Keratinocyte (primary cell): ENCODE measurements at regions not wholly inside any gene's neighbourhood (a gene's known extent, or its start where the extent isn't known, plus 50 kb on each side); places are given as distances from the start of the nearest gene placed in this dataset.

Source experiments
- DNase-seq: peaks from one replicate; pipeline ENCODE4 v3.0.0-alpha.2; 2011; ENCODE audit warnings: low read depth, missing footprints, low spot score
- FAIRE-seq: peaks from 2 replicates; lab custom pipeline; 2011; peaks lifted over from hg19 to GRCh38; lab: Jason Lieb, UNC
- H2AFZ ChIP-seq: 2 replicates; pipeline ENCODE4 v1.6.0; 2012; ENCODE audit warnings: low read length, control low read depth, inconsistent platforms; ENCODE audit not compliant: control insufficient read depth
- H3K27ac ChIP-seq: 2 replicates; pipeline ENCODE4 v1.5.1; 2011; ENCODE audit warnings: low read length; ENCODE audit not compliant: control insufficient read depth, insufficient read depth
- H3K27me3 ChIP-seq: 3 replicates; pipeline ENCODE4 v1.6.0; 2011; ENCODE audit warnings: low read length; ENCODE audit not compliant: control insufficient read depth, insufficient read depth; ENCODE audit errors: extremely low read depth
- H3K36me3 ChIP-seq, 2 experiments: 2 replicates in 1 of 2; 3 replicates in 1 of 2; pipeline ENCODE4 v1.5.1; 2011; ENCODE audit warnings: low read length in 2 of 2, mild to moderate bottlenecking in 1 of 2; ENCODE audit not compliant: control insufficient read depth in 2 of 2, insufficient read depth in 2 of 2; ENCODE audit errors: extremely low read depth in 1 of 2
- H3K4me1 ChIP-seq: 3 replicates; pipeline ENCODE4 v1.5.1; 2011; ENCODE audit warnings: low read length; ENCODE audit not compliant: control insufficient read depth, insufficient read depth; ENCODE audit errors: extremely low read depth
- H3K4me2 ChIP-seq: 3 replicates; pipeline ENCODE4 v1.6.0; 2011; ENCODE audit warnings: low read depth, low read length; ENCODE audit not compliant: control insufficient read depth, insufficient read depth; ENCODE audit errors: extremely low read depth
- H3K4me3 ChIP-seq, 3 experiments: fragments of 200-600 bp in 1 of 3; sonication (generic) in 1 of 3; 2 replicates in 2 of 3; 3 replicates in 1 of 3; pipeline ENCODE4 v1.5.1; 2011 to 2016; ENCODE audit warnings: low read length in 3 of 3, mild to moderate bottlenecking in 3 of 3, control low read depth in 2 of 3, inconsistent platforms in 1 of 3, low read depth in 1 of 3, mixed read lengths in 1 of 3, mixed run types in 1 of 3, moderate library complexity in 1 of 3; ENCODE audit not compliant: control insufficient read depth in 2 of 3, insufficient read depth in 2 of 3; ENCODE audit errors: extremely low read depth in 1 of 3
- H3K79me2 ChIP-seq: 2 replicates; pipeline ENCODE4 v1.6.0; 2012; ENCODE audit warnings: low read length; ENCODE audit not compliant: control insufficient read depth, insufficient read depth
- H3K9ac ChIP-seq: 3 replicates; pipeline ENCODE4 v1.6.0; 2011; ENCODE audit warnings: low read length; ENCODE audit not compliant: control insufficient read depth, insufficient read depth; ENCODE audit errors: extremely low read depth
- H3K9me1 ChIP-seq: 3 replicates; pipeline ENCODE4 v1.6.0; 2011; ENCODE audit warnings: low read length; ENCODE audit not compliant: control insufficient read depth, insufficient read depth; ENCODE audit errors: extremely low read depth
- H3K9me3 ChIP-seq: 2 replicates; pipeline ENCODE4 v1.5.1; 2012; ENCODE audit warnings: low read depth, low read length; ENCODE audit not compliant: control insufficient read depth
- H4K20me1 ChIP-seq: 3 replicates; pipeline ENCODE4 v1.6.0; 2011; ENCODE audit warnings: low read length; ENCODE audit not compliant: control insufficient read depth, insufficient read depth; ENCODE audit errors: extremely low read depth
- CTCF ChIP-seq, 3 experiments: IDR thresholded peaks in 1 of 3; conservative IDR thresholded peaks in 1 of 3; optimal IDR thresholded peaks in 1 of 3; 2 replicates in 2 of 3; 3 replicates in 1 of 3; pipeline versions ENCODE3 to v1.5.1; 2011; ENCODE audit warnings: low read length in 3 of 3, mild to moderate bottlenecking in 3 of 3, moderate library complexity in 2 of 3, control low read depth in 1 of 3, inconsistent platforms in 1 of 3; ENCODE audit not compliant: insufficient read depth in 2 of 3; ENCODE audit errors: extremely low read depth in 1 of 3
- EZH2 ChIP-seq: IDR thresholded peaks from one replicate; pipeline ENCODE4 v1.6.1; 2012; ENCODE audit warnings: inconsistent platforms, mild to moderate bottlenecking, low read length, moderate library complexity
- dilution Hi-C: fragments of 300-500 bp; cut with MboI; formaldehyde crosslinking; loops from one replicate; pipeline ENCODE4 v1.7.0; 2020; ENCODE audit warnings: low sequenced_read_pairs; ENCODE audit not compliant: extremely low pct_ligation_motif_present

- DNase-seq (no peak), FAIRE-seq (no peak)
- peaks cover 36% of the 10 kb centered on the region for H3K4me1 ChIP-seq
- dilution Hi-C loops: no loop called here
- H2AFZ ChIP-seq: no peak overlapping the region
- H3K9ac ChIP-seq: no peak overlapping the region
- H3K27me3 ChIP-seq: no peaks in the 10 kb centered on the region
- no peak overlapping the region for H3K27ac ChIP-seq
- no peak overlapping the region for H3K4me2 ChIP-seq
- H4K20me1 ChIP-seq: no peaks in the 10 kb centered on the region
- H3K4me3 ChIP-seq: no peak overlapping the region
- H3K79me2 ChIP-seq: no peaks in the 10 kb centered on the region
- TF ChIP-seq CTCF (optimal IDR thresholded peaks at IDR 0.05 in 1 of 3, IDR thresholded peaks at IDR 0.05 in 1 of 3, conservative IDR thresholded peaks at IDR 0.05 in 1 of 3; ENCODE audit: extremely low read depth in 1 of 3, insufficient read depth in 2 of 3, low read length in 3 of 3): no peak
- TF ChIP-seq EZH2: no peak
- H3K9me3 ChIP-seq: no peaks in the 10 kb centered on the region
- no peaks in the 10 kb centered on the region for H3K36me3 ChIP-seq
- no peaks in the 10 kb centered on the region for H3K9me1 ChIP-seq
Observed at GRCh38 chr13:105921711-105922110, 613.8 kb downstream of the EFNB2 start.

- no peaks in the 10 kb centered on the region for H4K20me1 ChIP-seq
- DNase-seq (peak; percentile 17), FAIRE-seq (peak; percentile 97)
- no peak for TF ChIP-seq EZH2
- TF ChIP-seq CTCF (optimal IDR thresholded peaks at IDR 0.05 in 1 of 3, IDR thresholded peaks at IDR 0.05 in 1 of 3, conservative IDR thresholded peaks at IDR 0.05 in 1 of 3; ENCODE audit: extremely low read depth in 1 of 3, insufficient read depth in 2 of 3, low read length in 3 of 3): no peak
- H3K9me1 ChIP-seq: no peaks in the 10 kb centered on the region
- no peaks in the 10 kb centered on the region for H3K36me3 ChIP-seq
- peaks cover 25% of the 10 kb centered on the region for H3K4me1 ChIP-seq
- no peak overlapping the region for H3K4me3 ChIP-seq
- H3K4me2 ChIP-seq: peak overlapping the region; percentile 86
- H3K27me3 ChIP-seq: no peaks in the 10 kb centered on the region
- no peak overlapping the region for H3K9ac ChIP-seq
- H3K79me2 ChIP-seq: no peaks in the 10 kb centered on the region
- no peaks in the 10 kb centered on the region for H3K9me3 ChIP-seq
- peak overlapping the region; percentile 90 for H3K27ac ChIP-seq
- no peak overlapping the region for H2AFZ ChIP-seq
- dilution Hi-C loops: no loop called here
Observed at GRCh38 chr13:105920370-105920769, 615.1 kb downstream of the EFNB2 start.
